Jurkat, Clone E6-1 (cell line): ENCODE measurements at regions not wholly inside any gene's neighbourhood (a gene's known extent, or its start where the extent isn't known, plus 50 kb on each side); places are given as distances from the start of the nearest gene placed in this dataset.
A peak's percentile ranks its signal among the peaks of the same experiment; 100 is the strongest.

Experiments used
- DNase-seq: peaks from one replicate; pipeline ENCODE4 v3.0.0-alpha.2; 2011; ENCODE audit warnings: low read depth, low spot score
- H3K4me3 ChIP-seq: 2 replicates; pipeline ENCODE4 v1.5.1; 2011; ENCODE audit warnings: mild to moderate bottlenecking, low read length, control low read depth, moderate library complexity

GRCh38 chr7:41280491-41280890, 422.4 kb downstream of the INHBA start:
- H3K4me3 ChIP-seq, result no peak overlapping the region
- no peak for DNase-seq

- DNase-seq, result no peak
- H3K4me3 ChIP-seq, result no peak overlapping the region
Measured at GRCh38 chr7:41277561-41277960, 425.3 kb downstream of the INHBA start.

- no peak overlapping the region for H3K4me3 ChIP-seq
- no peak for DNase-seq
Measured at GRCh38 chr7:41275255-41275654, 427.6 kb downstream of the INHBA start.

- DNase-seq, result no peak
- H3K4me3 ChIP-seq, result no peak overlapping the region
Measured at GRCh38 chr7:41274179-41274578, 428.7 kb downstream of the INHBA start.

GRCh38 chr7:41272664-41273063, 430.2 kb downstream of the INHBA start:
- H3K4me3 ChIP-seq, result no peak overlapping the region
- DNase-seq, result no peak

GRCh38 chr7:41268878-41269277, 434.0 kb downstream of the INHBA start:
- no peak overlapping the region for H3K4me3 ChIP-seq
- no peak for DNase-seq

GRCh38 chr7:41261080-41261479, 441.8 kb downstream of the INHBA start:
- H3K4me3 ChIP-seq, result no peak overlapping the region
- peak; percentile 11 for DNase-seq

- no peak overlapping the region for H3K4me3 ChIP-seq
- peak; percentile 71 for DNase-seq
Measured at GRCh38 chr7:41257660-41258059, 445.2 kb downstream of the INHBA start.

- no peak for DNase-seq
- H3K4me3 ChIP-seq, result no peak overlapping the region
Measured at GRCh38 chr7:41256186-41256945, 446.5 kb downstream of the INHBA start.

GRCh38 chr7:41255716-41256115, 447.2 kb downstream of the INHBA start:
- H3K4me3 ChIP-seq, result no peak overlapping the region
- DNase-seq, result no peak

GRCh38 chr7:41255113-41255512, 447.8 kb downstream of the INHBA start:
- no peak for DNase-seq
- no peak overlapping the region for H3K4me3 ChIP-seq

GRCh38 chr7:41252957-41253356, 449.9 kb downstream of the INHBA start:
- no peak for DNase-seq
- H3K4me3 ChIP-seq, result no peak overlapping the region

- no peak for DNase-seq
- no peak overlapping the region for H3K4me3 ChIP-seq
Measured at GRCh38 chr7:41252551-41252950, 450.3 kb downstream of the INHBA start.

- DNase-seq, result no peak
- H3K4me3 ChIP-seq, result no peak overlapping the region
Measured at GRCh38 chr7:41247143-41247865, 455.6 kb downstream of the INHBA start.

GRCh38 chr7:41245916-41246315, 457.0 kb downstream of the INHBA start:
- H3K4me3 ChIP-seq, result no peak overlapping the region
- DNase-seq, result no peak

- no peak for DNase-seq
Measured at GRCh38 chr7:41244246-41244645, 458.6 kb downstream of the INHBA start.

GRCh38 chr7:41241641-41242040, 461.2 kb downstream of the INHBA start:
- no peak for DNase-seq
- no peak overlapping the region for H3K4me3 ChIP-seq

More at GRCh38 chr7:41244246-41244645, 458.6 kb downstream of the INHBA start:
- H3K4me3 ChIP-seq, result no peak overlapping the region

- no peak for DNase-seq
Measured at GRCh38 chr7:41239596-41239995, 463.3 kb downstream of the INHBA start.

GRCh38 chr7:41238851-41239331, 464.0 kb downstream of the INHBA start:
- no peak for DNase-seq
- no peak overlapping the region for H3K4me3 ChIP-seq

More at GRCh38 chr7:41239596-41239995, 463.3 kb downstream of the INHBA start:
- H3K4me3 ChIP-seq, result no peak overlapping the region

GRCh38 chr7:41237956-41238355, 464.9 kb downstream of the INHBA start:
- no peak for DNase-seq

More at GRCh38 chr7:41237956-41238355, 464.9 kb downstream of the INHBA start:
- no peak overlapping the region for H3K4me3 ChIP-seq
